ENCODE measurements at regions not wholly inside any gene's neighbourhood (a gene's known extent, or its start where the extent isn't known, plus 50 kb on each side); places are given as distances from the start of the nearest gene placed in this dataset.

DNA sequence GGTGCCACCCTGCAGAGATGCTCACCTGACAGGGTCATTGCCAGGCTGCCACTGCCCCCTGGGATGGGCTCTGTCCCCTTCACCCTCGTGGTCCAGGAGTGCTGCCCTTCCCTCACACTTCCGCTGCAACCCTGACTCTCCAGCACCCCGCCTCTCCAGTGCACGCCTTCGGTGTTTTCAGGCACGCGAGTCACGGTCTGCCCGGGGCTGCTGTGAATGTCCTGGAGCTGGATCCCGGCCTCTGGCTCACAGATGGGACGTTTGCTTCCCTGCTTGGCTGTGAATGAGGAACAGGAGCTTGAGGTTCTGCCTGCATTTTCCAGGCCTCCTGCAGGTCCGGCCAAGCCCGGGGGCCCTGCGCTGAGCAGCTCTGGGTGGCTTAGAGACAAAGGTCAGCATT, 343.4 kb downstream of the SMOC2 start:
- DNase-seq: no peak

- DNase-seq: no peak
Measured at GRCh38 chr6:168783720-168784119, 342.7 kb downstream of the SMOC2 start.

DNA sequence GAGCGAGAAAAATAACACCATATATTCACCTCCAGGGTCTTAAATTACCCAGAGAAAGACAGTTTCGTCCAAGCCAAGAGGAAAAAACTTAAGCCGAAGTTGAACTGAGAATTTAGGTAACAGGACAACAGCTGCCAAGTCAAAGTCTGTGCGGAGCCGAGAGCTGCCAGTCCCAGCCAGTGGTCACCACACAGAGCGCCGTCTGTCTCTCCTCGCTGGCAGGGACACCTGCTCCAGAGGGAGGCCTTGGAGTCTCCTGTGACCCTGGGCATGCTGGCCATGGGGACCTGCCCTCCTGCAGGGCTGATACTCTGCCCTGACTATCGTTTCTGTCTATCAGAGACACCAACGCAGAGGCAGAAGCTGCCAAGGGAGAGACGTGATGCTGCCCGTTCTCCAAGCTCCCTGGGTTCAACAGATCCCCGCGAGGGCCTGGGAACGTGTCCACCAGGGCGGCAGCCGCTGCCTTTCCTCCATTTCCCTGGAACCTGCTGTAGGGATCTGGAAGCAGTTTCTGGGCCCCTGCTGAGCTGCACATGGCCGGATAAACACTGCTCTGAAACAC, 341.3 kb downstream of the SMOC2 start:
- peak in 2 of 58 donors; percentile 34 to 37 for DNase-seq

GRCh38 chr6:168778201-168778600, 337.2 kb downstream of the SMOC2 start:
- peak in 2 of 58 donors; percentile 6 to 20 for DNase-seq

DNA sequence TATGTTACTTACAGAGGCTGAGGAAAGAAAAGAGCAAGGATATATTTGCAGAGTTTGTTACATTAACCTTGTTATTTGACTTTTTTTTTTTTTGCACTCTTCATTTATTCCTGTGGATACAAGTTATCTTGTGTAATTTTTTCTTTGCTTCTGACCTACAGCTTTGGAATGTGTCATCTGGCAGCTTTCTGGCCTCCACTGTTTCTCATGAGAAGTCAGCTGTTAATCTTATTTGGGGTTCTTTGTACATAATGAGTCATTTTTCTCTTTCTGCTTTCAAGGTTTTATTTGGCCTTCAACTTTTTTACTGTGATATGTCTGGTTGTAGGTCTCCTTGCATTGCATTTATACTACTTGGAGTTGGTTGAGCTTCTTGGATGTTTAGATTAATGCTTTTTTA, 333.4 kb downstream of the SMOC2 start:
- DNase-seq: no peak

- no peak for DNase-seq
Measured at GRCh38 chr6:168773788-168774187, 332.8 kb downstream of the SMOC2 start.

GRCh38 chr6:168765752-168766151, 324.8 kb downstream of the SMOC2 start:
- DNase-seq: no peak

DNA sequence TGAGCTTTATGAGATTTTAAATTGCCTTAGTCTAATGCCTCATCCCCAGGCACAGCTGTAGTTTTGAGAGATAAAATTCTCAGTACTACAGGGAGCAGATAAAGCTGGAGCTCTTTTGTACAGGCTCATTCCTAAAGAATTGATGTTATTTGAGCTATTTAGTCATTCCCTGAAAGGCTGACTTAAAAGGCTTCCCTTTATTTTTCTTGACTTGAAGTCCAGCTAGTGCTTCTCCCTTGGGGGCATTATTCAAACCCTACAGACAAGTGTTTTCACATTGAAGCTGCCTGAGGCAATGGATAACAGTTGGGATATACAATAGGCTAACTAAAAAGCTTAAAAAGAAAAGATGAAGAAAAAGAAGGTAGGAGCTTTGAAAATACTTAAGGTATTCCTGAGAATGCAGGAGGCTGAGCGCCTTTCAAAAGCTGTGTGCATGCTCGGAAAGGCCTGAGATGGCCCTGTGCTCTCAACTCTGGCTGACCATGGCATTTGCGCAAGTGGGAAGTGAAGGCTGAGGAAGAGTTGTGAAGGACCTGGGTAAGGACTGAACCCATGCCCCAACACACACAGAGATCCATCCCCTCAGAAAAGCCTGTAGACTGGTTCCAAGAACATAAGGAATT, 315.1 kb downstream of the SMOC2 start:
- no peak for DNase-seq

GRCh38 chr6:168746643-168747042, 305.7 kb downstream of the SMOC2 start:
- no peak for DNase-seq

DNA sequence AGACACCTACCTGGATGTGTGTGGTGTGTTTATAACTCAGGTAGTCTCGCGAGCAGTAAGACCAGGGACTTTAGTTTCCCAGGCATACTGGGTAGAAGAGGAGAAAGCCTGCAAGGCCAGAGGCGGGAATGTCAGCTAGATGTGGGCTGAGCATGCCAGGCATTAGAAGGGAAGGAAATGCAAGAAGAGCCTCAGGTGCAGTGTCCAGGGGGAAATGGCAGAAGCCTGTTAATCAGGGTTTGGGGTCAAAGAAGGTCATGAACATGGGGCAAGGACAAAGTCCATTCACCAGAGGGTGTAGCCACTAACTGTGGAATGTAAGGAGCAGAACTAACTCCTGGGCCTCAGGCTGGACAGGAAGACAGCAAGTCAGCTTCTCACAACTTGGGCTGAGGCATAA, 305.0 kb downstream of the SMOC2 start:
- no peak for DNase-seq

DNA sequence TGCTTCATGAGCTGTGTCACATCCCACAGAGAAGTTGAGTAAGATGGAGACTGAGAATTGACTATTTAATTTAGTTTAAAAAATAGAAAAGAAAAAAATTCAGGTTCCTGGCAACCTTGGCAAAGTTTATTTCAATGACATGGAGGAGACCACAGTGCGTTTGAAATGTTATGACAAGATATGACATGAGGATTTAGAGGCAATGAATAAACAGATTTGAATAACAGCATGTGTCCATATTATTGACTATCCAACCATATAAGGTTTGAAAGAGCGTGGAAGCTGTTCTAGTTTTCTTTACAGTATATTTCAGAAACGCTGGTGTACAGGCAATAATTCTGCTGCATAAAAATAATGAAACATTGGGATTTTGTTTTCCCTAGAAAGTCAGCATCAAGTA, 303.9 kb downstream of the SMOC2 start:
- no peak for DNase-seq

- peak in 11 of 58 donors; percentile 2 to 26 (median 6) for DNase-seq
Measured at GRCh38 chr6:168741942-168742782, 301.2 kb downstream of the SMOC2 start.

DNA sequence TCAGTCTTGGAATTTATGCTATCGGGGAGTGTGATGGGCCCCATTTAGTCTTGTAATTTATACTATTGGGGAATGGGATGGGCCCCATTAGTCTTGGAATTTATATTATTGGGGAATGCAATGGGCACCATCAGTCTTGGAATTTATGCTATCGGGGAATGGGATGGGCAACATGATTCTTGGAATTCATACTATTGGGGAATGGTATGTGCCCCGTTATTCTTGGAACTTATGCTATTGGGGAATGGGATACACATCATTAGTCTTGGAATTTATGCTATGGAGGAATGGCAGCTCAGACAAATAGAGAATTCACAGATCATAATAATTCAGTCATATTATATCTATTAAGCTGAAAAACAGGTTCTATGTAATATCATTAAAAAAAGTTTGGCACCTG, 300.3 kb downstream of the SMOC2 start:
- no peak for DNase-seq

- no peak for DNase-seq
Measured at GRCh38 chr6:168739381-168739780, 298.4 kb downstream of the SMOC2 start.

- no peak for DNase-seq
Measured at GRCh38 chr6:168737481-168737880, 296.5 kb downstream of the SMOC2 start.

DNA sequence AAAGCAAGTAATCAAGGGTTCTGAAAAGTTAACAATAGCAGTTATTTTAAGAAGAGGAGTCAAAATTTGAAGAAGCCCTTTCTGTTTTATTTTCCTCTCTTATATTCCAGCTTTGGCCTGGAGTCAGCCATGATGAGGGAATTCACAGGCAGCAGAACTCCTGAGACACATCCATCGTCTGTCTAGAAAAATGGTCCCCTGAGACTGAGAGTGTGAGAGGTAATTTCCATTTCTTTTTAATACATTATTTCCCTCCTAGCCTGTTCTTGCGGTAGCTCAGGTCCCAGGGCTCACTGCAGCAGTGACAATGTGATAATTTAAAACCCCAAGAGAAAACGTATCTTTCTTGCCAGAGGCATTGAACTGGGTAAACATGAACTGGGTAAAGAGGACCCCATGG, 296.0 kb downstream of the SMOC2 start:
- no peak for DNase-seq

- DNase-seq: no peak
Measured at GRCh38 chr6:168736039-168736438, 295.1 kb downstream of the SMOC2 start.

- no peak for DNase-seq
Measured at GRCh38 chr6:168735268-168735949, 294.4 kb downstream of the SMOC2 start.

- no peak for DNase-seq
Measured at GRCh38 chr6:168734523-168734922, 293.5 kb downstream of the SMOC2 start.

GRCh38 chr6:168732676-168733075, 291.7 kb downstream of the SMOC2 start:
- DNase-seq: no peak

GRCh38 chr6:168730931-168731716, 290.1 kb downstream of the SMOC2 start:
- no peak for DNase-seq
